Keratinocyte (primary cell): ENCODE measurements at regions not wholly inside any gene's neighbourhood (a gene's known extent, or its start where the extent isn't known, plus 50 kb on each side); places are given as distances from the start of the nearest gene placed in this dataset.

ENCODE experiments used
- EZH2 ChIP-seq: IDR thresholded peaks from one replicate; pipeline ENCODE4 v1.6.1; 2012; ENCODE audit warnings: inconsistent platforms, mild to moderate bottlenecking, low read length, moderate library complexity
- TF ChIP-seq, protein P1 (sequence below), 3 experiments: IDR thresholded peaks in 1 of 3; conservative IDR thresholded peaks in 1 of 3; optimal IDR thresholded peaks in 1 of 3; 2 replicates in 2 of 3; 3 replicates in 1 of 3; pipeline versions ENCODE3 to v1.5.1; 2011; ENCODE audit warnings: low read length in 3 of 3, mild to moderate bottlenecking in 3 of 3, moderate library complexity in 2 of 3, control low read depth in 1 of 3, inconsistent platforms in 1 of 3; ENCODE audit not compliant: insufficient read depth in 2 of 3; ENCODE audit errors: extremely low read depth in 1 of 3

DNA sequence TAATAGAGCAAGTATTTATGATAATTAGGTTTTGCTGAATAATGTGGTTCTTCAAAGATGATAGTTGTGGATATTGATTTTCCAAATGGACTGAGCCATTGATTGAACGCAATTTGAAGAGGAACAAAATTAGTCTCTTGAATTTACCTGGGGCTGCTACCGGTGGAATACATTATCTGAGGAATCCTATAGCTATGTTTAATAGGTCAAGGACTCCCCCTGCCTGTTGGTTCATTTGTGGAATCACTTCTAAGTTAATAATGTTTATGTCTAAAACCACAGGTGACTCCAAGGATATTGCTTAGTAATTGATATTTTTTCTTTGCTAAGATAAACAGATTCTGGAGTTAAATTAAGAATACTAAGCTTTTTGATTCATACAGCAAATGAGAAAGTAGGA, 576.0 kb upstream of the PABPC4L start:
- TF ChIP-seq, protein P1, sequence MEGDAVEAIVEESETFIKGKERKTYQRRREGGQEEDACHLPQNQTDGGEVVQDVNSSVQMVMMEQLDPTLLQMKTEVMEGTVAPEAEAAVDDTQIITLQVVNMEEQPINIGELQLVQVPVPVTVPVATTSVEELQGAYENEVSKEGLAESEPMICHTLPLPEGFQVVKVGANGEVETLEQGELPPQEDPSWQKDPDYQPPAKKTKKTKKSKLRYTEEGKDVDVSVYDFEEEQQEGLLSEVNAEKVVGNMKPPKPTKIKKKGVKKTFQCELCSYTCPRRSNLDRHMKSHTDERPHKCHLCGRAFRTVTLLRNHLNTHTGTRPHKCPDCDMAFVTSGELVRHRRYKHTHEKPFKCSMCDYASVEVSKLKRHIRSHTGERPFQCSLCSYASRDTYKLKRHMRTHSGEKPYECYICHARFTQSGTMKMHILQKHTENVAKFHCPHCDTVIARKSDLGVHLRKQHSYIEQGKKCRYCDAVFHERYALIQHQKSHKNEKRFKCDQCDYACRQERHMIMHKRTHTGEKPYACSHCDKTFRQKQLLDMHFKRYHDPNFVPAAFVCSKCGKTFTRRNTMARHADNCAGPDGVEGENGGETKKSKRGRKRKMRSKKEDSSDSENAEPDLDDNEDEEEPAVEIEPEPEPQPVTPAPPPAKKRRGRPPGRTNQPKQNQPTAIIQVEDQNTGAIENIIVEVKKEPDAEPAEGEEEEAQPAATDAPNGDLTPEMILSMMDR (optimal IDR thresholded peaks at IDR 0.05 in 1 of 3, IDR thresholded peaks at IDR 0.05 in 1 of 3, conservative IDR thresholded peaks at IDR 0.05 in 1 of 3; ENCODE audit: extremely low read depth in 1 of 3, insufficient read depth in 2 of 3, low read length in 3 of 3), result no peak
- TF ChIP-seq EZH2, result no peak
